Neural cell (in vitro differentiated cells): ENCODE measurements at regions not wholly inside any gene's neighbourhood (a gene's known extent, or its start where the extent isn't known, plus 50 kb on each side); places are given as distances from the start of the nearest gene placed in this dataset.

ENCODE experiments used
- H2AFZ ChIP-seq: fragments of 200-600, 300-800 bp; sonication (generic), shearing (Covaris generic); 2 replicates; pipeline ENCODE4 v1.6.0; 2014; ENCODE audit warnings: low read depth, mild to moderate bottlenecking, antibody characterized with exemption, low read length, moderate library complexity
- H3F3A ChIP-seq: fragments of 200-600 bp; shearing (Covaris generic); 2 replicates; pipeline ENCODE4 v1.6.1; 2016; ENCODE audit warnings: mild to moderate bottlenecking, moderate library complexity, mixed read lengths, antibody characterized with exemption, low read length; ENCODE audit not compliant: insufficient read depth, poor library complexity, severe bottlenecking
- H3K27ac ChIP-seq: fragments of 200-600, 300-800 bp; sonication (generic), shearing (Covaris generic); 2 replicates; pipeline ENCODE4 v1.5.1; 2014; ENCODE audit warnings: mild to moderate bottlenecking, low read length, moderate library complexity
- H3K27me3 ChIP-seq: fragments of 300-800, 200-600 bp; sonication (generic), shearing (Covaris generic); 2 replicates; pipeline ENCODE4 v1.6.0; 2014; ENCODE audit warnings: mild to moderate bottlenecking, low read depth, low read length, moderate library complexity; ENCODE audit not compliant: insufficient read depth
- H3K36me3 ChIP-seq: fragments of 300-800, 200-600 bp; sonication (generic), shearing (Covaris generic); 2 replicates; pipeline ENCODE4 v1.5.1; 2014; ENCODE audit warnings: mild to moderate bottlenecking, antibody characterized with exemption, low read length, moderate library complexity; ENCODE audit not compliant: insufficient read depth
- H3K4me2 ChIP-seq: fragments of 300-800, 200-600 bp; sonication (generic), shearing (Covaris generic); 2 replicates; pipeline ENCODE4 v1.6.0; 2014; ENCODE audit warnings: mild to moderate bottlenecking, low read length
- H3K4me3 ChIP-seq: fragments of 300-800, 200-600 bp; sonication (generic), shearing (Covaris generic); 2 replicates; pipeline ENCODE4 v1.5.1; 2014; ENCODE audit warnings: mild to moderate bottlenecking, low read length, moderate library complexity
- H3K79me2 ChIP-seq: fragments of 200-600 bp; shearing (Covaris generic); replicated peaks from 2 replicates; pipeline ENCODE4 v1.6.0; 2014; ENCODE audit warnings: mild to moderate bottlenecking, low read length, moderate library complexity; ENCODE audit not compliant: insufficient read depth
- H3K9ac ChIP-seq: fragments of 300-800, 200-600 bp; sonication (generic), shearing (Covaris generic); 2 replicates; pipeline ENCODE4 v1.6.1; 2016; ENCODE audit warnings: mild to moderate bottlenecking, low read length, mixed read lengths
- H3K9me2 ChIP-seq: fragments of 200-600 bp; shearing (Covaris generic); 2 replicates; pipeline ENCODE4 v1.6.1; 2016; ENCODE audit warnings: mild to moderate bottlenecking, low read length, mixed read lengths; ENCODE audit not compliant: insufficient read depth
- H3K9me3 ChIP-seq: fragments of 200-600, 300-800 bp; sonication (generic), shearing (Covaris generic); 2 replicates; pipeline ENCODE4 v1.6.1; 2016; ENCODE audit warnings: mild to moderate bottlenecking, mixed run types, low read length, moderate library complexity, mixed read lengths
- H4K20me1 ChIP-seq: fragments of 200-600 bp; shearing (Covaris generic); 2 replicates; pipeline ENCODE4 v1.6.1; 2016; ENCODE audit warnings: mild to moderate bottlenecking, mixed run types; ENCODE audit not compliant: insufficient read depth
- EP300 ChIP-seq: fragments of 450-650 bp; conservative IDR thresholded peaks from 2 replicates; pipeline ENCODE4 v1.6.1; 2014; ENCODE audit warnings: antibody characterized with exemption, mild to moderate bottlenecking, moderate library complexity; ENCODE audit not compliant: poor library complexity, severe bottlenecking
- EZH2 ChIP-seq: fragments of 200-600, 300-800 bp; shearing (Covaris generic), sonication (generic); IDR thresholded peaks from 2 replicates; pipeline ENCODE4 v1.6.1; 2014; ENCODE audit warnings: antibody characterized with exemption, low read length, borderline replicate concordance, mild to moderate bottlenecking; ENCODE audit not compliant: insufficient read depth, poor library complexity, severe bottlenecking
- MXI1 ChIP-seq: fragments of 450-650 bp; conservative IDR thresholded peaks from 2 replicates; pipeline ENCODE4 v1.6.1; 2014; ENCODE audit warnings: antibody characterized with exemption, mild to moderate bottlenecking; ENCODE audit not compliant: poor library complexity, severe bottlenecking
- POLR2AphosphoS5 ChIP-seq: IDR thresholded peaks from 2 replicates; pipeline ENCODE4 v1.6.1; 2012
- RAD21 ChIP-seq: fragments of 450-650 bp; conservative IDR thresholded peaks from 2 replicates; pipeline ENCODE4 v1.6.1; 2014; ENCODE audit warnings: antibody characterized with exemption, mild to moderate bottlenecking, moderate library complexity
- SMC3 ChIP-seq: fragments of 450-650 bp; conservative IDR thresholded peaks from 2 replicates; pipeline ENCODE4 v1.6.1; 2014; ENCODE audit warnings: antibody characterized with exemption, mild to moderate bottlenecking, moderate library complexity; ENCODE audit not compliant: poor library complexity
- TAF1 ChIP-seq: IDR thresholded peaks from 2 replicates; pipeline ENCODE4 v1.6.1; 2012; ENCODE audit warnings: low read depth
- TF ChIP-seq, protein P1 (sequence below): IDR thresholded peaks from 2 replicates; pipeline ENCODE4 v1.6.1; 2012; ENCODE audit warnings: borderline replicate concordance
- TF ChIP-seq, protein P2 (sequence below): fragments of 450-650 bp; IDR thresholded peaks from 2 replicates; pipeline ENCODE4 v1.5.1; 2014; ENCODE audit warnings: antibody characterized with exemption, mild to moderate bottlenecking, moderate library complexity; ENCODE audit not compliant: poor library complexity, severe bottlenecking

DNA sequence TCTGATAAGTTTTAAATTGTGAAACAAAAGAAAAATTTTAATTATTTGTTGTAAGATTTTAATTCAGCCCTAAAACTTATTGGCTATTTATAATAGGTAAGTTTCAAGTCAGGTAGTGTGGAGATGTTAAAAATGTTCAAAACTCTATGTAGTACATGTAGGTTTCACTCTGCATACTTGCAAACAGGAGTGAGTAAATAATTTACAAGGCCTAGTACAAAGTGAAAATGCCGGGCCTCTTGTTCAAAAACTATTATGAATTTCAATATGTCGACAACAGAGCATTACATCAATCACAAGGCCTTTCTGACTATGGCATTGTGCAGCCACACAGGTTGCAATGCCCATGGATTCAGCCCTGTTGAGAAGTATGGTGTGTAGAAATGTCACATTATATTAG, 80.9 kb upstream of the GRIK2 start:
- H4K20me1 ChIP-seq, result no peaks in the 10 kb centered on the region

DNA sequence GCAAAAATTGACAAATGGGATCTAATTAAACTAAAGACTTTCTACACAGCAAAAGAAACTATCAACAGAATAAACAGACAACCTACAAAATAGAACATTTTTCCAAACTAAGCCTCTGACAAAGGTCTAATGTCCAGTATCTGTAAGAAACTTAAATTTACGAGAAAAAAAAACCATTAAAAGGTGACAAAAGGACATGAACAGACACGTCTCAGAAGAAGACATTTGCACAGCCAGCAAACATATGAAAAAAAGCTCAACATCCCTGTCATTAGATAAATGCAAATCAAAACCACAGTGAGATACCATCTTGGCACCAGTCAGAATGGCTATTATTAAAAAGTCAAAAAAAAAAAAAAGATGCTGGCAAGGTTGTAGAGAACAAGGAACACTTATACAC, 70.6 kb upstream of the GRIK2 start:
- Histone ChIP-seq H3K4me3 (no peak overlapping the region), H3K4me2 (no peak overlapping the region), H3K36me3 (no peaks in the 10 kb centered on the region), H3F3A (no peaks in the 10 kb centered on the region), H3K9me3 (no peaks in the 10 kb centered on the region), H3K79me2 (no peaks in the 10 kb centered on the region), H3K9ac (no peak overlapping the region), H3K27me3 (no peaks in the 10 kb centered on the region), H3K27ac (no peak overlapping the region), H3K9me2 (no peaks in the 10 kb centered on the region), H2AFZ (no peak overlapping the region), H4K20me1 (no peaks in the 10 kb centered on the region)
- TF ChIP-seq, protein P1, sequence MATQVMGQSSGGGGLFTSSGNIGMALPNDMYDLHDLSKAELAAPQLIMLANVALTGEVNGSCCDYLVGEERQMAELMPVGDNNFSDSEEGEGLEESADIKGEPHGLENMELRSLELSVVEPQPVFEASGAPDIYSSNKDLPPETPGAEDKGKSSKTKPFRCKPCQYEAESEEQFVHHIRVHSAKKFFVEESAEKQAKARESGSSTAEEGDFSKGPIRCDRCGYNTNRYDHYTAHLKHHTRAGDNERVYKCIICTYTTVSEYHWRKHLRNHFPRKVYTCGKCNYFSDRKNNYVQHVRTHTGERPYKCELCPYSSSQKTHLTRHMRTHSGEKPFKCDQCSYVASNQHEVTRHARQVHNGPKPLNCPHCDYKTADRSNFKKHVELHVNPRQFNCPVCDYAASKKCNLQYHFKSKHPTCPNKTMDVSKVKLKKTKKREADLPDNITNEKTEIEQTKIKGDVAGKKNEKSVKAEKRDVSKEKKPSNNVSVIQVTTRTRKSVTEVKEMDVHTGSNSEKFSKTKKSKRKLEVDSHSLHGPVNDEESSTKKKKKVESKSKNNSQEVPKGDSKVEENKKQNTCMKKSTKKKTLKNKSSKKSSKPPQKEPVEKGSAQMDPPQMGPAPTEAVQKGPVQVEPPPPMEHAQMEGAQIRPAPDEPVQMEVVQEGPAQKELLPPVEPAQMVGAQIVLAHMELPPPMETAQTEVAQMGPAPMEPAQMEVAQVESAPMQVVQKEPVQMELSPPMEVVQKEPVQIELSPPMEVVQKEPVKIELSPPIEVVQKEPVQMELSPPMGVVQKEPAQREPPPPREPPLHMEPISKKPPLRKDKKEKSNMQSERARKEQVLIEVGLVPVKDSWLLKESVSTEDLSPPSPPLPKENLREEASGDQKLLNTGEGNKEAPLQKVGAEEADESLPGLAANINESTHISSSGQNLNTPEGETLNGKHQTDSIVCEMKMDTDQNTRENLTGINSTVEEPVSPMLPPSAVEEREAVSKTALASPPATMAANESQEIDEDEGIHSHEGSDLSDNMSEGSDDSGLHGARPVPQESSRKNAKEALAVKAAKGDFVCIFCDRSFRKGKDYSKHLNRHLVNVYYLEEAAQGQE, result no peak
- TF ChIP-seq POLR2AphosphoS5 (no peak), MXI1 (no peak), EP300 (no peak), RAD21 (no peak), TAF1 (no peak), EZH2 (no peak), SMC3 (no peak)
- TF ChIP-seq, protein P2, sequence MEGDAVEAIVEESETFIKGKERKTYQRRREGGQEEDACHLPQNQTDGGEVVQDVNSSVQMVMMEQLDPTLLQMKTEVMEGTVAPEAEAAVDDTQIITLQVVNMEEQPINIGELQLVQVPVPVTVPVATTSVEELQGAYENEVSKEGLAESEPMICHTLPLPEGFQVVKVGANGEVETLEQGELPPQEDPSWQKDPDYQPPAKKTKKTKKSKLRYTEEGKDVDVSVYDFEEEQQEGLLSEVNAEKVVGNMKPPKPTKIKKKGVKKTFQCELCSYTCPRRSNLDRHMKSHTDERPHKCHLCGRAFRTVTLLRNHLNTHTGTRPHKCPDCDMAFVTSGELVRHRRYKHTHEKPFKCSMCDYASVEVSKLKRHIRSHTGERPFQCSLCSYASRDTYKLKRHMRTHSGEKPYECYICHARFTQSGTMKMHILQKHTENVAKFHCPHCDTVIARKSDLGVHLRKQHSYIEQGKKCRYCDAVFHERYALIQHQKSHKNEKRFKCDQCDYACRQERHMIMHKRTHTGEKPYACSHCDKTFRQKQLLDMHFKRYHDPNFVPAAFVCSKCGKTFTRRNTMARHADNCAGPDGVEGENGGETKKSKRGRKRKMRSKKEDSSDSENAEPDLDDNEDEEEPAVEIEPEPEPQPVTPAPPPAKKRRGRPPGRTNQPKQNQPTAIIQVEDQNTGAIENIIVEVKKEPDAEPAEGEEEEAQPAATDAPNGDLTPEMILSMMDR, result no peak

More for the DNA sequence above, 80.9 kb upstream of the GRIK2 start:
- no peak for TF ChIP-seq SMC3
- TF ChIP-seq, protein P1, result no peak
- no peak for TF ChIP-seq POLR2AphosphoS5
- no peak for TF ChIP-seq MXI1
- TF ChIP-seq EZH2, result no peak
- Histone ChIP-seq H3K9ac (no peak overlapping the region), H3K27ac (no peak overlapping the region), H3K4me3 (no peak overlapping the region), H3K36me3 (no peaks in the 10 kb centered on the region), H3K4me2 (no peak overlapping the region), H2AFZ (no peak overlapping the region), H3K27me3 (no peaks in the 10 kb centered on the region), H3F3A (no peaks in the 10 kb centered on the region), H3K79me2 (no peaks in the 10 kb centered on the region), H3K9me2 (no peaks in the 10 kb centered on the region), H3K9me3 (no peaks in the 10 kb centered on the region)
